ENCODE measurements at regions not wholly inside any gene's neighbourhood (a gene's known extent, or its start where the extent isn't known, plus 50 kb on each side); places are given as distances from the start of the nearest gene placed in this dataset.

GRCh38 chr9:85420750-85421149 lies 321.0 kb downstream of the AGTPBP1 start:
- H3K4me2 ChIP-seq (ENCODE audit: low read depth, low read length, poor library complexity, severe bottlenecking): no peak overlapping the region
- no peak overlapping the region for H3K4me3 ChIP-seq (ENCODE audit: insufficient read depth, low read length, poor library complexity, severe bottlenecking)
- no peak overlapping the region for H3K27ac ChIP-seq (ENCODE audit: low read depth, low read length)
- no peak for TF ChIP-seq CTCF (IDR thresholded peaks at IDR 0.05; ENCODE audit: insufficient read depth, low read length, poor library complexity, severe bottlenecking)
- TF ChIP-seq EZH2phosphoT487 (conservative IDR thresholded peaks at IDR 0.05; ENCODE audit: low read length): no peak
- no peak overlapping the region for H3K9ac ChIP-seq (ENCODE audit: low read length)
- H3K9me3 ChIP-seq (ENCODE audit: insufficient read depth, low read length): no peaks in the 10 kb centered on the region
- H3K36me3 ChIP-seq (ENCODE audit: low read length): no peaks in the 10 kb centered on the region
- H4K20me1 ChIP-seq (ENCODE audit: low read depth, low read length): no peaks in the 10 kb centered on the region
- no peaks in the 10 kb centered on the region for H3K9me2 ChIP-seq (replicated peaks; ENCODE audit: insufficient read depth, low read length)
- H2AFZ ChIP-seq (ENCODE audit: low read depth, low read length, severe bottlenecking): no peak overlapping the region
- H3F3A ChIP-seq (ENCODE audit: insufficient read depth): no peaks in the 10 kb centered on the region
- H3K79me2 ChIP-seq (ENCODE audit: insufficient read depth, low read length): no peaks in the 10 kb centered on the region
- no peaks in the 10 kb centered on the region for H3K27me3 ChIP-seq (ENCODE audit: low read length)

GRCh38 chr9:85417674-85418073 lies 324.1 kb downstream of the AGTPBP1 start:
- Histone ChIP-seq H3K36me3 (ENCODE audit: low read length) (no peaks in the 10 kb centered on the region), H3K4me3 (ENCODE audit: insufficient read depth, low read length, poor library complexity, severe bottlenecking) (no peak overlapping the region), H3K9ac (ENCODE audit: low read length) (no peak overlapping the region), H3F3A (ENCODE audit: insufficient read depth) (no peaks in the 10 kb centered on the region), H2AFZ (ENCODE audit: low read depth, low read length, severe bottlenecking) (no peak overlapping the region), H3K4me2 (ENCODE audit: low read depth, low read length, poor library complexity, severe bottlenecking) (no peak overlapping the region), H3K9me3 (ENCODE audit: insufficient read depth, low read length) (no peaks in the 10 kb centered on the region), H3K9me2 (replicated peaks; ENCODE audit: insufficient read depth, low read length) (no peaks in the 10 kb centered on the region), H3K79me2 (ENCODE audit: insufficient read depth, low read length) (no peaks in the 10 kb centered on the region), H3K27ac (ENCODE audit: low read depth, low read length) (no peak overlapping the region), H3K27me3 (ENCODE audit: low read length) (no peaks in the 10 kb centered on the region), H4K20me1 (ENCODE audit: low read depth, low read length) (no peaks in the 10 kb centered on the region)
- TF ChIP-seq EZH2phosphoT487 (conservative IDR thresholded peaks at IDR 0.05; ENCODE audit: low read length): no peak
- no peak for TF ChIP-seq CTCF (IDR thresholded peaks at IDR 0.05; ENCODE audit: insufficient read depth, low read length, poor library complexity, severe bottlenecking)

DNA sequence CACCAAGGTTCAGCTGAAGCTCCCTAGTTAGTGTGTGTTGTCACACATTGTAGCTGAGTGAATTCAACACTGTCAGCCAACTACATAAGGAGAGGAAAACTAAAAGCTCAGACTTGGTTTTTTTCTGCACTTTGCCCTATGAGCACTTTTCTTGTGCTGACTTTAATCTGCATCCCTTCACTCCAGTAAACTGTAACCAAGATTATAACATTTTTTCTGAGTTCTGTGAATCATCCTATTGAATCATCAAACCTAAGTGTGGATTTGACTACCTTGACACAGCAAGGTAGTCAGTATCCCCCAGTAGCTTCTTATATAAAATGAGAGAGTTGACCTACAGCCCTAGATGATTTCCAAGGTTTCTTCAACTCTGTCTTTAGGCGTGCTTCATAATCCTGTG lies 325.0 kb downstream of the AGTPBP1 start:
- no peak for TF ChIP-seq CTCF (IDR thresholded peaks at IDR 0.05; ENCODE audit: insufficient read depth, low read length, poor library complexity, severe bottlenecking)
- no peak for TF ChIP-seq EZH2phosphoT487 (conservative IDR thresholded peaks at IDR 0.05; ENCODE audit: low read length)
- Histone ChIP-seq H3K36me3 (ENCODE audit: low read length) (no peaks in the 10 kb centered on the region), H3F3A (ENCODE audit: insufficient read depth) (no peaks in the 10 kb centered on the region), H3K4me3 (ENCODE audit: insufficient read depth, low read length, poor library complexity, severe bottlenecking) (no peak overlapping the region), H3K9me3 (ENCODE audit: insufficient read depth, low read length) (no peaks in the 10 kb centered on the region), H3K4me2 (ENCODE audit: low read depth, low read length, poor library complexity, severe bottlenecking) (no peak overlapping the region), H3K79me2 (ENCODE audit: insufficient read depth, low read length) (no peaks in the 10 kb centered on the region), H3K9ac (ENCODE audit: low read length) (no peak overlapping the region), H4K20me1 (ENCODE audit: low read depth, low read length) (no peaks in the 10 kb centered on the region), H3K27me3 (ENCODE audit: low read length) (no peaks in the 10 kb centered on the region), H3K9me2 (replicated peaks; ENCODE audit: insufficient read depth, low read length) (no peaks in the 10 kb centered on the region), H2AFZ (ENCODE audit: low read depth, low read length, severe bottlenecking) (no peak overlapping the region), H3K27ac (ENCODE audit: low read depth, low read length) (no peak overlapping the region)

DNA sequence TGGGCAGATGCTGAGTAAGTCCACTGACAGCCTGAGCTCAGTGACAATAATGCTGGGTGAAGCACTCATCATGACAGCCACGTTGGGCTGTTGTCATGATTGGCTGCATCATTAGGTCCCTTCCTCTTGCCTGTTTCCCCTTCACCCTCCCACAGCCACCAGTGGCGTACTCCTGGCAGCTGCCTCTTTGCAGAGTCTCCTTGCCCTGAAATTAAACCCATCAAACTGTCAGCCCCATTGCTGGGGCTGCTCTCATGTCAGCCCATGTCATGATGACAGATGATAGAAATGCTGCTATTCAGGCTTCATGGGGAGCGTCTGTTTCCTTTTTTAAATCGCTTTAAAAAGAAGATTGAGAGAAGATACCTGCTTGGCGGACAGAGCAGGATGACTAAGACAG lies 327.4 kb downstream of the AGTPBP1 start:
- H3K27me3 ChIP-seq (ENCODE audit: low read length): no peaks in the 10 kb centered on the region
- no peaks in the 10 kb centered on the region for H3K36me3 ChIP-seq (ENCODE audit: low read length)
- H4K20me1 ChIP-seq (ENCODE audit: low read depth, low read length): no peaks in the 10 kb centered on the region
- no peak overlapping the region for H3K27ac ChIP-seq (ENCODE audit: low read depth, low read length)
- H2AFZ ChIP-seq (ENCODE audit: low read depth, low read length, severe bottlenecking): no peak overlapping the region
- H3F3A ChIP-seq (ENCODE audit: insufficient read depth): no peaks in the 10 kb centered on the region
- no peaks in the 10 kb centered on the region for H3K9me3 ChIP-seq (ENCODE audit: insufficient read depth, low read length)
- H3K9ac ChIP-seq (ENCODE audit: low read length): no peak overlapping the region
- no peak overlapping the region for H3K4me3 ChIP-seq (ENCODE audit: insufficient read depth, low read length, poor library complexity, severe bottlenecking)
- TF ChIP-seq CTCF (IDR thresholded peaks at IDR 0.05; ENCODE audit: insufficient read depth, low read length, poor library complexity, severe bottlenecking) (no peak), EZH2phosphoT487 (conservative IDR thresholded peaks at IDR 0.05; ENCODE audit: low read length) (no peak)
- H3K9me2 ChIP-seq (replicated peaks; ENCODE audit: insufficient read depth, low read length): no peaks in the 10 kb centered on the region
- no peak overlapping the region for H3K4me2 ChIP-seq (ENCODE audit: low read depth, low read length, poor library complexity, severe bottlenecking)
- H3K79me2 ChIP-seq (ENCODE audit: insufficient read depth, low read length): no peaks in the 10 kb centered on the region
